Neuronal stem cell (in vitro differentiated cells): ENCODE measurements at regions not wholly inside any gene's neighbourhood (a gene's known extent, or its start where the extent isn't known, plus 50 kb on each side); places are given as distances from the start of the nearest gene placed in this dataset.

Experiments used
- DNase-seq: peaks from one replicate; pipeline ENCODE4 v3.0.0-alpha.2; 2013; ENCODE audit warnings: low spot score
- H2AFZ ChIP-seq: one replicate; pipeline ENCODE4 v1.6.1; 2013; ENCODE audit warnings: mild to moderate bottlenecking, low read length, inconsistent platforms
- H2AK5ac ChIP-seq: 2 replicates; pipeline ENCODE4 v1.6.1; 2013; ENCODE audit warnings: low read depth, mild to moderate bottlenecking, inconsistent platforms, low read length, moderate library complexity, mixed read lengths
- H2BK120ac ChIP-seq: 2 replicates; pipeline ENCODE4 v1.6.1; 2013; ENCODE audit warnings: low read depth, mild to moderate bottlenecking, inconsistent platforms, low read length, moderate library complexity, mixed read lengths
- H2BK12ac ChIP-seq: one replicate; pipeline ENCODE4 v1.6.1; 2013; ENCODE audit warnings: low read length, inconsistent platforms
- H2BK15ac ChIP-seq: 2 replicates; pipeline ENCODE4 v1.6.1; 2013; ENCODE audit warnings: mild to moderate bottlenecking, low read length, inconsistent platforms, mixed read lengths
- H2BK5ac ChIP-seq: one replicate; pipeline ENCODE4 v1.6.1; 2013; ENCODE audit warnings: inconsistent platforms, mild to moderate bottlenecking, low read length, moderate library complexity
- H3K14ac ChIP-seq: one replicate; pipeline ENCODE4 v1.6.1; 2013; ENCODE audit warnings: low read length, inconsistent platforms
- H3K18ac ChIP-seq: 2 replicates; pipeline ENCODE4 v1.6.1; 2013; ENCODE audit warnings: low read length, inconsistent platforms
- H3K23ac ChIP-seq: 2 replicates; pipeline ENCODE4 v1.6.1; 2013; ENCODE audit warnings: low read depth, mild to moderate bottlenecking, mixed read lengths, low read length, inconsistent platforms; ENCODE audit not compliant: poor library complexity
- H3K27ac ChIP-seq: replicated peaks from 3 replicates; pipeline ENCODE4 v1.5.1; 2013; ENCODE audit warnings: low read length, inconsistent platforms
- H3K27me3 ChIP-seq, 3 experiments: 2 replicates each; pipeline ENCODE4 v1.6.1; 2013; ENCODE audit warnings: low read length in 3 of 3, mild to moderate bottlenecking in 2 of 3, inconsistent platforms in 1 of 3, low read depth in 1 of 3, mixed read lengths in 1 of 3, moderate library complexity in 1 of 3; ENCODE audit not compliant: control insufficient read depth in 3 of 3, insufficient read depth in 3 of 3
- H3K36me3 ChIP-seq, 2 donors: replicated peaks in 1 of 2; 2 replicates each; pipeline ENCODE4 v1.6.1; 2013; ENCODE audit warnings: low read length in 2 of 2; ENCODE audit not compliant: control insufficient read depth in 2 of 2, insufficient read depth in 2 of 2
- H3K4ac ChIP-seq: 2 replicates; pipeline ENCODE4 v1.6.1; 2013; ENCODE audit warnings: inconsistent platforms, mild to moderate bottlenecking, low read length, moderate library complexity
- H3K4me1 ChIP-seq, 2 donors: 1 replicate in 1 of 2; 2 replicates in 1 of 2; pipeline ENCODE4 v1.6.1; 2013; ENCODE audit warnings: low read length in 2 of 2, low read depth in 1 of 2; ENCODE audit not compliant: control insufficient read depth in 2 of 2, insufficient read depth in 1 of 2
- H3K4me2 ChIP-seq: one replicate; pipeline ENCODE4 v1.6.1; 2013; ENCODE audit warnings: mild to moderate bottlenecking, low read length, inconsistent platforms; ENCODE audit not compliant: insufficient read depth, poor library complexity, severe bottlenecking
- H3K4me3 ChIP-seq, 2 donors: 2 replicates each; pipeline ENCODE4 v1.5.1; 2013; ENCODE audit warnings: low read length in 2 of 2, mild to moderate bottlenecking in 2 of 2, inconsistent platforms in 1 of 2, moderate library complexity in 1 of 2
- H3K79me1 ChIP-seq: one replicate; pipeline ENCODE4 v1.6.1; 2013; ENCODE audit warnings: low read depth, mild to moderate bottlenecking, inconsistent platforms, low read length, moderate library complexity
- H3K9ac ChIP-seq: one replicate; pipeline ENCODE4 v1.6.1; 2013; ENCODE audit warnings: mild to moderate bottlenecking, low read depth, low read length, inconsistent platforms; ENCODE audit not compliant: poor library complexity
- H3K9me3 ChIP-seq, 2 donors: replicated peaks in 1 of 2; 2 replicates each; pipeline versions ENCODE3 to v1.6.1; 2013; ENCODE audit warnings: low read length in 2 of 2, mild to moderate bottlenecking in 2 of 2, inconsistent platforms in 1 of 2, low read depth in 1 of 2, mixed read lengths in 1 of 2, moderate library complexity in 1 of 2; ENCODE audit not compliant: control insufficient read depth in 2 of 2, insufficient read depth in 1 of 2
- H4K8ac ChIP-seq: one replicate; pipeline ENCODE4 v1.6.1; 2013; ENCODE audit warnings: low read depth, mild to moderate bottlenecking, inconsistent platforms, low read length, moderate library complexity
- H4K91ac ChIP-seq: one replicate; pipeline ENCODE4 v1.6.1; 2013; ENCODE audit warnings: low read length, low read depth, mild to moderate bottlenecking, inconsistent platforms; ENCODE audit not compliant: poor library complexity
- WGBS, 2 donors: extraction: QIAGEN DNeasy Blood & Tissue Kit; methylation state at CpG; one replicate each; pipeline ENCODE4 v1.1.7; 2013; ENCODE audit warnings: missing lambda C conversion rate in 2 of 2, mixed read lengths in 1 of 2; ENCODE audit not compliant: insufficient read length in 2 of 2, insufficient replicate concordance in 1 of 2; ENCODE audit errors: extremely low coverage in 2 of 2; 5-methylcytosine and 5-hydroxymethylcytosine counted together

DNA sequence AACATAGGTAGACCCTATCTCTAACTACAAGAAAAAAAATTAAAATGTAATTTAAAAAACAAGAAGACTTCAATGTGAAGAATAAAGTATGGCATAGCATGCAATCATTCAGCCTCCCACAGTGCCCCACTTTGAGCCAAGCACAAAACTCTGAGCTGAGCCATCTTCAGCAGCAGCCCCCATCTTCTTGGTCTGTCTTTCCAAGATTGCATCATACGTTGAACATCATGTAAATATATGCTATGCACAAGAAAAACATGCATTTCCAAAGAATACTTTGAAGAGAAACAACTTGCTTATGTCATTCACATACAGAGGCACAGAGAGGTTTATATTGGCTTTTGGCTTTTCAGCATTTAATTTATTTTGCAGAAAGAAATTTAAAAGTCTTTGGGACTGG, 105.8 kb upstream of the TMPO start:
- Histone ChIP-seq H2AK5ac (no peak overlapping the region), H3K79me1 (no peaks in the 10 kb centered on the region), H3K4me3 (no peak overlapping the region), H4K8ac (no peak overlapping the region), H4K91ac (no peak overlapping the region), H2AFZ (no peak overlapping the region), H3K9ac (no peak overlapping the region), H2BK15ac (no peak overlapping the region), H3K27me3 (no peaks in the 10 kb centered on the region), H3K4me2 (no peak overlapping the region), H3K27ac (no peak overlapping the region), H3K18ac (no peak overlapping the region), H3K4me1 (peaks cover 0 to 3% of the 10 kb centered on the region in 2 donors), H3K23ac (no peak overlapping the region), H3K9me3 (peaks cover 4% of the 10 kb centered on the region in 2 donors), H2BK5ac (no peak overlapping the region), H2BK12ac (no peak overlapping the region), H3K14ac (no peak overlapping the region), H2BK120ac (no peak overlapping the region), H3K36me3 (no peaks in the 10 kb centered on the region), H3K4ac (no peak overlapping the region)
- WGBS, 2 donors, result no CpG with 5 or more reads among the region's 1 CpG
- no peak for DNase-seq

DNA sequence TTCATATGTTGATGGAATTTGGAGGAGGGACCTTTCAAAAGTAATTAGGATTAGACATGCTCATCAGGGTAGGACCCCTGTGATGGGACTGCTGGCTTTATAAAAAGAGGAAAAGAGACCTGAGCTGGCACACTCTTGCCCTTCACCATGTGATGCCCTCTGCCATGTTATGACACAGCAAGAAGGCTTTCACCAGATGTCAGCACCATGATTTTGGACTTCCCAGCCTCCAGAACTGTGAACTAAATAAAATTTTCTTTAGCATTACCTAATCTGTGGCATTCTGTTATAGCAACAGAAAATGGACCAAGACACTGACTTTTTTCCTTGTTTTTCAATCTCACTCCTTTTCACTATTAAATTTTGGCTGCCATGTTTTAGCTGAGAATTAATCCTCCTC, 105.0 kb upstream of the TMPO start:
- no peak overlapping the region for H3K18ac ChIP-seq
- peaks cover 4% of the 10 kb centered on the region in 2 donors for H3K9me3 ChIP-seq
- H3K27ac ChIP-seq, result no peak overlapping the region
- no peak overlapping the region for H4K8ac ChIP-seq
- H3K23ac ChIP-seq, result no peak overlapping the region
- no peak overlapping the region for H4K91ac ChIP-seq
- no peak overlapping the region for H2AK5ac ChIP-seq
- no peak overlapping the region for H3K4me3 ChIP-seq
- no peak overlapping the region for H3K14ac ChIP-seq
- H3K36me3 ChIP-seq, result no peaks in the 10 kb centered on the region
- no peak overlapping the region for H2AFZ ChIP-seq
- H3K4ac ChIP-seq, result no peak overlapping the region
- H2BK12ac ChIP-seq, result no peak overlapping the region
- no peak overlapping the region for H2BK15ac ChIP-seq
- H3K27me3 ChIP-seq, result no peaks in the 10 kb centered on the region
- H3K4me1 ChIP-seq, result peaks cover 0 to 3% of the 10 kb centered on the region in 2 donors
- no peaks in the 10 kb centered on the region for H3K79me1 ChIP-seq
- no peak overlapping the region for H3K9ac ChIP-seq
- DNase-seq, result no peak
- H2BK5ac ChIP-seq, result no peak overlapping the region
- H2BK120ac ChIP-seq, result no peak overlapping the region
- no peak overlapping the region for H3K4me2 ChIP-seq

DNA sequence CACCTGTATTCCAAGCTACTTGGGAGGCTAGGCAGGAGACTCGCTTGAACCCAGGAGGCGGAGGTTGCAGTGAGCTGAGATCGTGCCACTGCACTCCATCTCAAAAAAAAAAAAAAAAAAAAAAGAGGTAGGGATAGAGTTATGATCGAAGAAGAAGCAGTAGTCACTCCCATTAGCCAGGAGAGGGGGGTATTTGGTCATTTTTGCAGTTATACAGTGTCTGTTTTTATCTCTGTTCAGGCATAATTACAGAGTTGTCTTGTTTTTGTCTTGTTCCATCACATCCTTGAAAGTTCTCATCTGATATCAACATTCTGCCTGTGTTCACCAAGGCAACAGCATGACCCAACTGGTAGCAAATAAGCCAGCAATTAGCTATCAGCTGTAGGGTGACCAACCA, 98.5 kb upstream of the TMPO start:
- no peak for DNase-seq
- no peak overlapping the region for H3K4me2 ChIP-seq
- no peak overlapping the region for H3K4ac ChIP-seq
- H3K4me3 ChIP-seq, result no peak overlapping the region
- H3K9me3 ChIP-seq, result no peaks in the 10 kb centered on the region
- H2AFZ ChIP-seq, result no peak overlapping the region
- WGBS, 2 donors, result no CpG with 5 or more reads among the region's 4 CpGs
- no peaks in the 10 kb centered on the region for H3K36me3 ChIP-seq
- H3K4me1 ChIP-seq, result peaks cover 9 to 10% of the 10 kb centered on the region in 2 donors
- H4K8ac ChIP-seq, result no peak overlapping the region
- H3K14ac ChIP-seq, result no peak overlapping the region
- H3K27me3 ChIP-seq, result no peaks in the 10 kb centered on the region
- no peak overlapping the region for H2AK5ac ChIP-seq
- no peak overlapping the region for H3K18ac ChIP-seq
- H3K9ac ChIP-seq, result no peak overlapping the region
- H3K27ac ChIP-seq, result no peak overlapping the region
- H2BK15ac ChIP-seq, result no peak overlapping the region
- no peak overlapping the region for H3K23ac ChIP-seq
- H2BK12ac ChIP-seq, result no peak overlapping the region
- no peaks in the 10 kb centered on the region for H3K79me1 ChIP-seq
- no peak overlapping the region for H4K91ac ChIP-seq
- H2BK120ac ChIP-seq, result no peak overlapping the region
- no peak overlapping the region for H2BK5ac ChIP-seq

DNA sequence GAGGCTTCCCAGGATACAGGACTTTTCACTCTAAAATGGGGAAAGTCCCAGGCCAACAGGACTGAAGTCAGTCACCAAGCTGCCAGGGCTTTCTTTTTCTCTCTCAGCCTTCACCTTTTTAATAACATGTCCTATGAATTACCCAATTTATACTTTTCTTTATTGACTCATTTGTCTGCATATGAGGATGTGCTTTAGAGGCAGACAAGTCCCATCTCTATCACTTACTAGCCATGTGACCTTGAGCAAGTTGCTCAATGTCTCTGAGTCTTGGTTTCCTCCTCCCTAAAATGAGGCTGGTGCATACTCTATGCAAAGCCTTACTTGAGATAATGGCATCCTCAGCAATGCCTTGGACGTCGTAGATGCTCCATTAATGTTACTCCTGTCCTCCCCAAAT, 98.1 kb upstream of the TMPO start:
- Histone ChIP-seq H3K36me3 (no peaks in the 10 kb centered on the region), H3K4me3 (no peak overlapping the region), H3K9ac (no peak overlapping the region), H2AK5ac (no peak overlapping the region), H2BK5ac (no peak overlapping the region), H3K4ac (no peak overlapping the region), H2BK120ac (no peak overlapping the region), H3K79me1 (no peaks in the 10 kb centered on the region), H3K27ac (no peak overlapping the region), H3K4me1 (peaks cover 9 to 10% of the 10 kb centered on the region in 2 donors), H3K23ac (no peak overlapping the region), H2BK15ac (no peak overlapping the region), H2BK12ac (no peak overlapping the region), H3K4me2 (no peak overlapping the region), H4K8ac (no peak overlapping the region), H3K27me3 (no peaks in the 10 kb centered on the region), H3K14ac (no peak overlapping the region), H3K18ac (no peak overlapping the region), H3K9me3 (no peaks in the 10 kb centered on the region), H4K91ac (no peak overlapping the region), H2AFZ (no peak overlapping the region)
- WGBS, 2 donors, result no CpG with 5 or more reads among the region's 2 CpGs
- DNase-seq, result no peak
